PC-9 (cell line): ENCODE measurements at regions not wholly inside any gene's neighbourhood (a gene's known extent, or its start where the extent isn't known, plus 50 kb on each side); places are given as distances from the start of the nearest gene placed in this dataset.

ENCODE experiments used
- BruUV-seq: library from RNA; stranded (reverse); fragments of 400-500 nt; replicated peaks from 2 replicates; lab custom pipeline; 2021; lab: Mats Ljungman, UMichigan
- CTCF ChIA-PET: fragments of 300-600 bp; sonication (Branson Sonifier 250); formaldehyde crosslinking; loops from one replicate; lab custom pipeline; 2022; ENCODE audit warnings: antibody characterized with exemption; lab: Charles Lee
- POLR2A ChIA-PET: fragments of 300-600 bp; sonication (Branson Sonifier 250); formaldehyde crosslinking; loops from one replicate; lab custom pipeline; 2022; ENCODE audit warnings: antibody characterized with exemption; ENCODE audit not compliant: unreplicated experiment; lab: Charles Lee
- DNase-seq, 2 experiments: peaks; one replicate each; pipeline versions ENCODE4 v3.0.0 to v3.0.0-alpha.2; 2015 to 2022; ENCODE audit warnings: mixed read lengths in 1 of 2
- H2AFZ ChIP-seq: fragments of 200-600 bp; sonication (generic); 2 replicates; pipeline ENCODE4 v1.8.1; 2017; ENCODE audit warnings: antibody characterized with exemption
- H3F3A ChIP-seq: fragments of 200-600 bp; sonication (generic); 2 replicates; pipeline ENCODE4 v1.8.1; 2017; ENCODE audit warnings: antibody characterized with exemption, mild to moderate bottlenecking, low read depth; ENCODE audit not compliant: insufficient read depth
- H3K27ac ChIP-seq: fragments of 200-600 bp; sonication (generic); 2 replicates; pipeline ENCODE4 v1.6.1; 2016; ENCODE audit warnings: mixed run types
- H3K27me3 ChIP-seq: fragments of 200-600 bp; sonication (generic); 2 replicates; pipeline ENCODE4 v1.6.1; 2016; ENCODE audit warnings: low read depth, mixed run types; ENCODE audit not compliant: insufficient read depth
- H3K36me3 ChIP-seq: fragments of 200-600 bp; sonication (generic); 2 replicates; pipeline ENCODE4 v1.6.1; 2016; ENCODE audit warnings: low read depth, mixed run types
- H3K4me1 ChIP-seq: fragments of 200-600 bp; sonication (generic); replicated peaks from 2 replicates; pipeline ENCODE4 v1.6.1; 2016; ENCODE audit warnings: mixed run types; ENCODE audit not compliant: insufficient read depth
- H3K4me2 ChIP-seq: fragments of 200-600 bp; sonication (generic); 2 replicates; pipeline ENCODE4 v1.6.1; 2017; ENCODE audit warnings: mixed run types
- H3K4me3 ChIP-seq: fragments of 200-600 bp; sonication (generic); 2 replicates; pipeline ENCODE4 v1.6.1; 2016; ENCODE audit warnings: mixed run types
- H3K79me2 ChIP-seq: fragments of 200-600 bp; sonication (generic); 2 replicates; pipeline ENCODE4 v1.6.1; 2017; ENCODE audit warnings: low read depth, mixed run types
- H3K9me2 ChIP-seq: fragments of 200-600 bp; sonication (generic); 2 replicates; pipeline ENCODE4 v1.8.1; 2017; ENCODE audit warnings: mild to moderate bottlenecking; ENCODE audit not compliant: insufficient read depth
- H3K9me3 ChIP-seq: fragments of 200-600 bp; sonication (generic); 2 replicates; pipeline ENCODE4 v1.8.1; 2016; ENCODE audit warnings: low read depth; ENCODE audit not compliant: insufficient read depth
- H4K20me1 ChIP-seq: fragments of 200-600 bp; sonication (generic); 2 replicates; pipeline ENCODE4 v1.8.1; 2017; ENCODE audit not compliant: insufficient read depth
- EZH2 ChIP-seq: fragments of 200-600 bp; sonication (generic); IDR thresholded peaks from 2 replicates; pipeline ENCODE4 v1.8.0; 2017; ENCODE audit warnings: antibody characterized with exemption, low read depth
- intact Hi-C: fragments of 100-400 bp; cut with micrococcal nuclease; formaldehyde crosslinking; loops from one replicate; pipeline ENCODE4 v1.10.0; 2022; ENCODE audit not compliant: unreplicated experiment
- TF ChIP-seq, protein P1 (sequence below): fragments of 200-600 bp; sonication (generic); conservative IDR thresholded peaks from 2 replicates; pipeline ENCODE4 v1.6.1; 2017; ENCODE audit warnings: mixed run types, antibody characterized with exemption, mild to moderate bottlenecking, moderate library complexity

DNA sequence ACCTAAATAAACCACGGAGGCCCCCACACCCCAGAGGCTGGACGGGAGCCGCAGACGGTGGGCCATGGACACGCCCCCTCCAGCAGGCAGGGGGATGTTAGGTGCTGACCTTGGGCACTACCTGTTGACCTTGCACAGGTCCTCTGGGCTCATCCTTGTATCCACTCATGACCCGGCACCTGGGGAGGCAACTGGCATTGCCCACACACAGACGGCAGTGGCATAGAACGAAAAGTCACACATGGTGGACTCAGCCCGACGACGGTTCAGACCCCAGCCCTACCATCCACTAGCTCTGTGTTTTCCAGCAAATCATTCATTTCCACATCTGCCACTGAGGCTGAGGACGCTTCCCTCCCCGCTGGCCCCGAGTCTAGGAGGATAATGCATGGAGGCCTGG is 247.7 kb upstream of the PPP2R2D start:
- H3K9me3 ChIP-seq, result no peaks in the 10 kb centered on the region
- no peaks in the 10 kb centered on the region for H3K36me3 ChIP-seq
- DNase-seq, result no peak
- no peaks in the 10 kb centered on the region for H4K20me1 ChIP-seq
- ChIA-PET CTCF (no interaction called here), POLR2A (no interaction called here)
- TF ChIP-seq EZH2, result no peak
- TF ChIP-seq, protein P1, sequence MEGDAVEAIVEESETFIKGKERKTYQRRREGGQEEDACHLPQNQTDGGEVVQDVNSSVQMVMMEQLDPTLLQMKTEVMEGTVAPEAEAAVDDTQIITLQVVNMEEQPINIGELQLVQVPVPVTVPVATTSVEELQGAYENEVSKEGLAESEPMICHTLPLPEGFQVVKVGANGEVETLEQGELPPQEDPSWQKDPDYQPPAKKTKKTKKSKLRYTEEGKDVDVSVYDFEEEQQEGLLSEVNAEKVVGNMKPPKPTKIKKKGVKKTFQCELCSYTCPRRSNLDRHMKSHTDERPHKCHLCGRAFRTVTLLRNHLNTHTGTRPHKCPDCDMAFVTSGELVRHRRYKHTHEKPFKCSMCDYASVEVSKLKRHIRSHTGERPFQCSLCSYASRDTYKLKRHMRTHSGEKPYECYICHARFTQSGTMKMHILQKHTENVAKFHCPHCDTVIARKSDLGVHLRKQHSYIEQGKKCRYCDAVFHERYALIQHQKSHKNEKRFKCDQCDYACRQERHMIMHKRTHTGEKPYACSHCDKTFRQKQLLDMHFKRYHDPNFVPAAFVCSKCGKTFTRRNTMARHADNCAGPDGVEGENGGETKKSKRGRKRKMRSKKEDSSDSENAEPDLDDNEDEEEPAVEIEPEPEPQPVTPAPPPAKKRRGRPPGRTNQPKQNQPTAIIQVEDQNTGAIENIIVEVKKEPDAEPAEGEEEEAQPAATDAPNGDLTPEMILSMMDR, result no peak
- H3K9me2 ChIP-seq, result no peaks in the 10 kb centered on the region
- no peak overlapping the region for H3K4me2 ChIP-seq
- intact Hi-C loops, result no loop called here
- no peak overlapping the region for H3K27ac ChIP-seq
- H2AFZ ChIP-seq, result no peak overlapping the region
- no peaks in the 10 kb centered on the region for H3F3A ChIP-seq
- H3K4me1 ChIP-seq, result no peaks in the 10 kb centered on the region
- no peak overlapping the region for H3K4me3 ChIP-seq
- BruUV-seq, result no TSS peak
- no peaks in the 10 kb centered on the region for H3K79me2 ChIP-seq
- peaks cover 19% of the 10 kb centered on the region; the same call in 1 of the 2 replicates for H3K27me3 ChIP-seq

DNA sequence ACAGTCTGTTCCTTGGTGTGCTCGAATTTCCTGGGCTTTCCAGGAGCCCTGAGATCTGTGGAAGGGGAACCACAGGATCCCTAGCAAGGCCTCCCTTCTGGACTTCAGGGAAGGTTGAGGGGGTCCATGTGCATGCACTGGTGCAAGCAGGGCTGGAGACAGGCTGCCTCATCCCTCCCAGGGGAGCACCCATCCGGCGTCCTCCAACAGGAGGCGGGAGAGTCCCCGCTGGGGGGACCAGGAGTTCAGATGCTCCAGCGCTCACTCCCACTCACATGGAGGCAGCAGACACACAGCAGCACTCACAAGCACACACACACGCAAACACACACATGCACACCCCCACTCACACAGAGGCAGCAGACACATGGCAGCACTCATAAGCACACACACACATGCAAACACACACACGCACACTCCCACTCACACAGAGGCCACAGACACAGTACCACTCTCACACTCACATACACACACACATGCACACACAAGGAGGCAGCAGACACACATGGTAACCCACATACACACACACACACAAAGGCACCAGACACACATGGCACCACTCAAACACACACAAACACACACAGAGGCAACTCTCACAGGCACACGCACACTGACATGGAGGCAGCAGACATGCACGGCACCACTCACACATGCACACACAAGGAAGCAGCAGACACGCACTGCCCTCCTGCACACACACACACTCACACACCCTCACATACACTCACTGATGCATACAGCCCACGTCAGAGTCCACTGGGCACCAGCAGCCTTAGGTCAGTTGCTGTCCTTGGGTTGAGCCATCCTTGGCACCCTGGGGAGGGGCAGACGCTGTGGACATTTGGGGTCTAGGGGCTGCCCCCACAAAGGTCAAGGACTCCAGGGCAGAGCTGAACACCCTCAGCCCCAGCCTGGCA is 247.0 kb upstream of the PPP2R2D start:
- Histone ChIP-seq H3K27ac (no peak overlapping the region), H3K79me2 (no peaks in the 10 kb centered on the region), H2AFZ (no peak overlapping the region), H4K20me1 (no peaks in the 10 kb centered on the region), H3K4me3 (no peak overlapping the region), H3K9me3 (no peaks in the 10 kb centered on the region), H3F3A (no peaks in the 10 kb centered on the region), H3K27me3 (peaks cover 15% of the 10 kb centered on the region; the same call in 1 of the 2 replicates), H3K4me1 (no peaks in the 10 kb centered on the region), H3K4me2 (no peak overlapping the region), H3K36me3 (no peaks in the 10 kb centered on the region), H3K9me2 (no peaks in the 10 kb centered on the region)
- DNase-seq, result no peak
- TF ChIP-seq, protein P1, result no peak
- no peak for TF ChIP-seq EZH2
- intact Hi-C loops, result no loop called here
- BruUV-seq, result no TSS peak
- ChIA-PET POLR2A (no interaction called here), CTCF (no interaction called here)

DNA sequence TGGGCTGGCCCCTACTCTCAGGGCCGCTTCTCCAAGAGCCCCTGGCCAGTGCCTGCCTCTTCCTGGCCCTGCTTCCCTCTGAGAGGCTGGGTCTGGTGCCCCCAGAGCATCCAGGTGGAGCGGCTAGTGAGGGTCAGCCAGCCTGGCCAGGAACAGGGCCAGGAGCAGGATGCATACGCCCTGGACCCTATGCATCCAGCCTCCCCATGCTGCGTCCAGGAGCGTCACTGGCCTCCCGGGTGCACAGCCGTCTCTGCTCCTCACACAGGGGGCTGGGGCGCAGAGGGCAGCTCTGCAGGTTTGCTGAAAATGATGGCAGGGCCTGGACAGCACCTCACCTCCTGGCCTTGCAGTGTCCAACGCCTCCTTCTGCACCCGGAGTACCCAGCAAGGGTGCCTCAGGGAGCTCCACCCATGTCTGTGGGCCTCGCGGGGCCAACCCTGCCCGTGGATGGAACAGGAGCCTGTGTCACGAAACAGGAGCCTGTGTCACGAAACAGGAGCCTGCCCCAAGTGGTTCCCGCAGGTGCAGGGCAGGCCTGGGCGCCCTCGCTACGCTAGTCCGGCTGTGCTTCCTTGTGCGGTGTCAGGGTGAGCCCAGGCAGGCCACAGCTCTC is 246.2 kb upstream of the PPP2R2D start:
- no peaks in the 10 kb centered on the region for H3K4me1 ChIP-seq
- TF ChIP-seq EZH2, result no peak
- TF ChIP-seq, protein P1, result no peak
- ChIA-PET POLR2A (no interaction called here), CTCF (no interaction called here)
- H3K27ac ChIP-seq, result no peak overlapping the region
- no peak overlapping the region for H3K4me2 ChIP-seq
- no peaks in the 10 kb centered on the region for H3K79me2 ChIP-seq
- no TSS peak for BruUV-seq
- H3F3A ChIP-seq, result no peaks in the 10 kb centered on the region
- peaks cover 11% of the 10 kb centered on the region; the same call in 1 of the 2 replicates for H3K27me3 ChIP-seq
- no peaks in the 10 kb centered on the region for H3K9me2 ChIP-seq
- intact Hi-C loops, result no loop called here
- H3K4me3 ChIP-seq, result no peak overlapping the region
- DNase-seq, result no peak
- no peak overlapping the region for H2AFZ ChIP-seq
- no peaks in the 10 kb centered on the region for H3K9me3 ChIP-seq
- no peaks in the 10 kb centered on the region for H3K36me3 ChIP-seq
- H4K20me1 ChIP-seq, result no peaks in the 10 kb centered on the region
